CD4-positive, alpha-beta T cell (primary cell): ENCODE measurements at regions not wholly inside any gene's neighbourhood (a gene's known extent, or its start where the extent isn't known, plus 50 kb on each side); places are given as distances from the start of the nearest gene placed in this dataset.

Source experiments
- ATAC-seq: fragments of 200-7000 bp; cut with Tn5 transposase; one replicate; pipeline ENCODE4 v1.10.0; 2022; ENCODE audit warnings: mild to moderate bottlenecking; ENCODE audit not compliant: poor library complexity
- CTCF ChIA-PET: fragments of 350-600 bp; sonication (Branson Sonifier 250); formaldehyde crosslinking; loops from one replicate; lab custom pipeline; 2021; ENCODE audit warnings: antibody characterized with exemption, inconsistent platforms; lab: Charles Lee
- POLR2A ChIA-PET: fragments of 350-600 bp; sonication (Branson Sonifier 250); formaldehyde crosslinking; loops from one replicate; lab custom pipeline; 2021; ENCODE audit warnings: antibody characterized with exemption, inconsistent platforms; lab: Charles Lee
- DNase-seq, 14 experiments: peaks; one replicate each; pipeline ENCODE4 v3.0.0-alpha.2; 2013 to 2020; ENCODE audit warnings: mixed read lengths in 2 of 14
- H3K27ac ChIP-seq, 2 donors: one replicate each; pipeline versions ENCODE4 v1.5.1 to v1.7.0; 2013; ENCODE audit warnings: low read length in 2 of 2, low read depth in 1 of 2, mild to moderate bottlenecking in 1 of 2
- H3K27me3 ChIP-seq, 2 experiments: 1 replicate in 1 of 2; 2 replicates in 1 of 2; pipeline versions ENCODE4 v1.6.1 to v1.7.0; 2013; ENCODE audit warnings: low read length in 2 of 2, control low read depth in 1 of 2, mild to moderate bottlenecking in 1 of 2, moderate library complexity in 1 of 2; ENCODE audit not compliant: insufficient read depth in 2 of 2, control insufficient read depth in 1 of 2
- H3K36me3 ChIP-seq: one replicate; pipeline ENCODE4 v1.6.1; 2013; ENCODE audit warnings: low read length, control low read depth; ENCODE audit not compliant: insufficient read depth
- H3K4me1 ChIP-seq: one replicate; pipeline ENCODE4 v1.6.1; 2013; ENCODE audit warnings: low read length, control low read depth; ENCODE audit not compliant: insufficient read depth
- H3K4me3 ChIP-seq: one replicate; pipeline ENCODE4 v1.5.1; 2013; ENCODE audit warnings: mild to moderate bottlenecking, low read length, moderate library complexity
- H3K9me3 ChIP-seq, 2 experiments: 1 replicate in 1 of 2; 2 replicates in 1 of 2; pipeline versions ENCODE4 v1.6.1 to v1.7.0; 2013; ENCODE audit warnings: low read length in 2 of 2, mild to moderate bottlenecking in 2 of 2, control low read depth in 1 of 2, moderate library complexity in 1 of 2; ENCODE audit not compliant: control insufficient read depth in 1 of 2, insufficient read depth in 1 of 2
- H3K27ac Mint-ChIP-seq: one replicate; pipeline ENCODE4 v1.8.0; 2020; ENCODE audit warnings: mixed read lengths
- H3K27me3 Mint-ChIP-seq: one replicate; pipeline ENCODE4 v1.8.0; 2021; ENCODE audit warnings: mixed read lengths
- H3K36me3 Mint-ChIP-seq: one replicate; pipeline ENCODE4 v1.8.0; 2021; ENCODE audit warnings: low read depth, mixed read lengths
- H3K4me1 Mint-ChIP-seq: one replicate; pipeline ENCODE4 v1.8.0; 2021; ENCODE audit warnings: low read depth, mixed read lengths
- H3K4me3 Mint-ChIP-seq: one replicate; pipeline ENCODE4 v1.8.0; 2020; ENCODE audit warnings: mild to moderate bottlenecking, mixed read lengths
- H3K9me3 Mint-ChIP-seq: one replicate; pipeline ENCODE4 v1.8.0; 2020; ENCODE audit warnings: mixed read lengths
- CTCF ChIP-seq: fragments of 200-600 bp; IDR thresholded peaks from one replicate; pipeline ENCODE4 v1.8.0; 2022; ENCODE audit warnings: antibody characterized with exemption, mild to moderate bottlenecking
- intact Hi-C, 2 experiments: fragments of 100-400 bp; cut with DNase I in 1 of 2; cut with micrococcal nuclease in 1 of 2; formaldehyde crosslinking; loops; one replicate each; pipeline versions ENCODE4 v1.15.1 to v1.9.0; 2023 to 2025; cut with DNase I, micrococcal nuclease

- POLR2A ChIA-PET: no interaction called here
- ATAC-seq (no peak), DNase-seq (no peak)
- TF ChIP-seq CTCF: no peak
- Histone ChIP-seq H3K27me3 (no peaks in the 10 kb centered on the region), H3K9me3 (no peaks in the 10 kb centered on the region), H3K4me1 (no peaks in the 10 kb centered on the region), H3K4me3 (no peak overlapping the region), H3K27ac (no peak overlapping the region), H3K36me3 (no peaks in the 10 kb centered on the region)
- Mint-ChIP-seq H3K36me3 (no peaks in the 10 kb centered on the region), H3K27ac (no peak overlapping the region), H3K9me3 (no peaks in the 10 kb centered on the region), H3K4me3 (no peak overlapping the region), H3K27me3 (peaks cover 9% of the 10 kb centered on the region), H3K4me1 (no peaks in the 10 kb centered on the region)
- CTCF ChIA-PET: no interaction called here
- intact Hi-C loops: no loop called here
Observed at GRCh38 chr2:156177654-156178053, 154.9 kb downstream of the NR4A2 start.

GRCh38 chr2:156175946-156176345, 156.6 kb downstream of the NR4A2 start:
- no peak overlapping the region for H3K27ac Mint-ChIP-seq
- H3K36me3 Mint-ChIP-seq: no peaks in the 10 kb centered on the region
- no peak overlapping the region for H3K4me3 Mint-ChIP-seq
- ChIA-PET CTCF (interaction anchor here (1.1 kb wide), 1 partner anchor 12 kb away, joined by 3 read pairs; no protein-coding TSS in a partner anchor), POLR2A (no interaction called here)
- Histone ChIP-seq H3K4me1 (no peaks in the 10 kb centered on the region), H3K9me3 (no peaks in the 10 kb centered on the region), H3K27ac (no peak overlapping the region), H3K27me3 (no peaks in the 10 kb centered on the region), H3K36me3 (no peaks in the 10 kb centered on the region), H3K4me3 (no peak overlapping the region)
- no peaks in the 10 kb centered on the region for H3K4me1 Mint-ChIP-seq
- intact Hi-C loops: no loop called here
- no peak for TF ChIP-seq CTCF
- DNase-seq (no peak), ATAC-seq (no peak)
- H3K9me3 Mint-ChIP-seq: no peaks in the 10 kb centered on the region
- H3K27me3 Mint-ChIP-seq: peaks cover 10% of the 10 kb centered on the region

GRCh38 chr2:156170929-156171328, 161.6 kb downstream of the NR4A2 start:
- Histone ChIP-seq H3K36me3 (no peaks in the 10 kb centered on the region), H3K4me3 (no peak overlapping the region), H3K27ac (no peak overlapping the region), H3K27me3 (no peaks in the 10 kb centered on the region), H3K4me1 (no peaks in the 10 kb centered on the region), H3K9me3 (no peaks in the 10 kb centered on the region)
- Mint-ChIP-seq H3K27ac (no peak overlapping the region), H3K4me3 (no peak overlapping the region), H3K4me1 (no peaks in the 10 kb centered on the region), H3K9me3 (no peaks in the 10 kb centered on the region), H3K36me3 (no peaks in the 10 kb centered on the region), H3K27me3 (peaks cover 20% of the 10 kb centered on the region)
- POLR2A ChIA-PET: no interaction called here
- DNase-seq (no peak), ATAC-seq (no peak)
- CTCF ChIA-PET: no interaction called here
- intact Hi-C loops: no loop called here
- no peak for TF ChIP-seq CTCF
